Liver (tissue), 8 donors: ENCODE measurements at regions not wholly inside any gene's neighbourhood (a gene's known extent, or its start where the extent isn't known, plus 50 kb on each side); places are given as distances from the start of the nearest gene placed in this dataset.

Experiments used
- DNase-seq: peaks from one replicate; pipeline ENCODE4 v3.0.0-alpha.2; 2017; ENCODE audit warnings: low spot score
- H3K27ac ChIP-seq, 2 donors: one replicate each; pipeline ENCODE4 v1.7.0; 2013; ENCODE audit warnings: inconsistent platforms in 2 of 2, low read length in 2 of 2, control low read depth in 1 of 2, low read depth in 1 of 2, mild to moderate bottlenecking in 1 of 2
- H3K27me3 ChIP-seq, 4 donors: one replicate each; pipeline versions ENCODE4 v1.6.1 to v1.7.0; 2013; ENCODE audit warnings: low read length in 3 of 4, inconsistent platforms in 1 of 4, mild to moderate bottlenecking in 1 of 4, moderate library complexity in 1 of 4; ENCODE audit not compliant: control insufficient read depth in 4 of 4, insufficient read depth in 4 of 4
- H3K36me3 ChIP-seq, 4 donors: one replicate each; pipeline versions ENCODE4 v1.6.1 to v1.7.0; 2013; ENCODE audit warnings: low read length in 3 of 4, mild to moderate bottlenecking in 3 of 4, low read depth in 1 of 4, moderate library complexity in 1 of 4; ENCODE audit not compliant: control insufficient read depth in 4 of 4, insufficient read depth in 3 of 4
- H3K4me1 ChIP-seq, 4 donors: one replicate each; pipeline versions ENCODE4 v1.6.1 to v1.7.0; 2013; ENCODE audit warnings: low read length in 3 of 4, mild to moderate bottlenecking in 3 of 4, moderate library complexity in 1 of 4; ENCODE audit not compliant: control insufficient read depth in 4 of 4, insufficient read depth in 4 of 4
- H3K4me3 ChIP-seq, 3 donors: one replicate each; pipeline versions ENCODE4 v1.6.1 to v1.7.0; 2013; ENCODE audit warnings: low read length in 3 of 3, control low read depth in 1 of 3, low read depth in 1 of 3, mild to moderate bottlenecking in 1 of 3
- H3K9ac ChIP-seq, 2 donors: one replicate each; pipeline ENCODE4 v1.7.0; 2013; ENCODE audit warnings: low read length in 2 of 2, mild to moderate bottlenecking in 2 of 2, moderate library complexity in 2 of 2, control low read depth in 1 of 2, low read depth in 1 of 2
- H3K9me3 ChIP-seq, 4 donors: one replicate each; pipeline versions ENCODE4 v1.6.1 to v1.7.0; 2013; ENCODE audit warnings: low read length in 3 of 4; ENCODE audit not compliant: control insufficient read depth in 4 of 4
- ATF3 ChIP-seq: IDR thresholded peaks from 2 replicates; pipeline ENCODE4 v1.6.1; 2016; ENCODE audit warnings: antibody characterized with exemption
- CTCF ChIP-seq: fragments of 150-350 bp; IDR thresholded peaks from 2 replicates; pipeline ENCODE4 v1.5.1; 2017; ENCODE audit warnings: improper control_type of control experiment, low read depth, low read length; ENCODE audit not compliant: missing input control
- EGR1 ChIP-seq, 2 donors: IDR thresholded peaks; 2 replicates each; pipeline ENCODE4 v1.6.1; 2016 to 2018; ENCODE audit warnings: antibody characterized with exemption in 2 of 2, low read depth in 2 of 2
- FOXA1 ChIP-seq: IDR thresholded peaks from 2 replicates; pipeline ENCODE4 v1.6.1; 2016; ENCODE audit warnings: antibody characterized with exemption
- FOXA2 ChIP-seq: IDR thresholded peaks from 2 replicates; pipeline ENCODE4 v1.6.1; 2016; ENCODE audit warnings: antibody characterized with exemption
- GABPA ChIP-seq, 2 donors: IDR thresholded peaks in 1 of 2; conservative IDR thresholded peaks in 1 of 2; 2 replicates each; pipeline ENCODE4 v1.6.1; 2016; ENCODE audit warnings: antibody characterized with exemption in 2 of 2, mild to moderate bottlenecking in 1 of 2, moderate library complexity in 1 of 2
- HNF4A ChIP-seq, 2 donors: conservative IDR thresholded peaks; 2 replicates each; pipeline ENCODE4 v1.6.1; 2016; ENCODE audit warnings: antibody characterized with exemption in 2 of 2, mild to moderate bottlenecking in 2 of 2
- HNF4G ChIP-seq: IDR thresholded peaks from 2 replicates; pipeline ENCODE4 v1.6.1; 2016; ENCODE audit warnings: antibody characterized with exemption
- JUND ChIP-seq, 2 donors: IDR thresholded peaks; 2 replicates each; pipeline ENCODE4 v1.6.1; 2016; ENCODE audit warnings: antibody characterized with exemption in 2 of 2
- MAX ChIP-seq: IDR thresholded peaks from 2 replicates; pipeline ENCODE4 v1.6.1; 2016; ENCODE audit warnings: antibody characterized with exemption
- NR2F2 ChIP-seq: IDR thresholded peaks from 2 replicates; pipeline ENCODE4 v1.6.1; 2016; ENCODE audit warnings: antibody characterized with exemption
- REST ChIP-seq: IDR thresholded peaks from 2 replicates; pipeline ENCODE4 v1.6.1; 2016; ENCODE audit warnings: antibody characterized with exemption, mild to moderate bottlenecking
- RXRA ChIP-seq, 2 donors: IDR thresholded peaks; 2 replicates each; pipeline ENCODE4 v1.6.1; 2017 to 2018; ENCODE audit warnings: antibody characterized with exemption in 2 of 2, mild to moderate bottlenecking in 1 of 2
- SP1 ChIP-seq: IDR thresholded peaks from 2 replicates; pipeline ENCODE4 v1.6.1; 2018; ENCODE audit warnings: antibody characterized with exemption, mild to moderate bottlenecking
- TAF1 ChIP-seq: conservative IDR thresholded peaks from 2 replicates; pipeline ENCODE4 v1.6.1; 2016; ENCODE audit warnings: antibody characterized with exemption, mild to moderate bottlenecking
- WGBS: extraction: QIAGEN DNeasy Blood & Tissue Kit; methylation state at CpG from one replicate; pipeline ENCODE4 v1.1.7; 2013; 5-methylcytosine and 5-hydroxymethylcytosine counted together
- donor health status: healthy.
- donor health status: healthy.
- donor health status: healthy.
- donor health status: healthy.
- donor health status: healthy.

GRCh38 chr10:33632432-33632831 is 298.0 kb upstream of the NRP1 start:
- TF ChIP-seq TAF1 (no peak), FOXA2 (no peak)
- Histone ChIP-seq H3K27ac (no peak overlapping the region), H3K4me3 (no peak overlapping the region), H3K9me3 (peaks cover 0 to 3% (median 0%) of the 10 kb centered on the region in 4 donors), H3K4me1 (no peaks in the 10 kb centered on the region), H3K9ac (no peak overlapping the region), H3K27me3 (no peaks in the 10 kb centered on the region), H3K36me3 (no peaks in the 10 kb centered on the region)
- DNase-seq, result no peak

GRCh38 chr10:33631991-33632390 is 297.5 kb upstream of the NRP1 start:
- no peaks in the 10 kb centered on the region for H3K36me3 ChIP-seq
- H3K9ac ChIP-seq, result no peak overlapping the region
- H3K27ac ChIP-seq, result no peak overlapping the region
- no peaks in the 10 kb centered on the region for H3K27me3 ChIP-seq
- no peaks in the 10 kb centered on the region for H3K4me1 ChIP-seq
- TF ChIP-seq TAF1, result no peak
- 90% methylated on average over 3 of the region's 3 CpGs for WGBS
- H3K4me3 ChIP-seq, result no peak overlapping the region
- DNase-seq, result no peak
- H3K9me3 ChIP-seq, result peaks cover 0 to 2% (median 0%) of the 10 kb centered on the region in 4 donors

GRCh38 chr10:33630761-33631160 is 296.3 kb upstream of the NRP1 start:
- no peak overlapping the region for H3K4me3 ChIP-seq
- TF ChIP-seq REST, result no peak
- H3K4me1 ChIP-seq, result no peaks in the 10 kb centered on the region
- no peak overlapping the region for H3K9ac ChIP-seq
- no peaks in the 10 kb centered on the region for H3K9me3 ChIP-seq
- H3K27me3 ChIP-seq, result no peaks in the 10 kb centered on the region
- no peaks in the 10 kb centered on the region for H3K36me3 ChIP-seq
- H3K27ac ChIP-seq, result no peak overlapping the region
- WGBS, result 99% methylated on average over 2 of the region's 2 CpGs
- no peak for DNase-seq

- Histone ChIP-seq H3K4me1 (no peaks in the 10 kb centered on the region), H3K9me3 (no peaks in the 10 kb centered on the region), H3K27ac (no peak overlapping the region), H3K4me3 (no peak overlapping the region), H3K36me3 (no peaks in the 10 kb centered on the region), H3K27me3 (no peaks in the 10 kb centered on the region), H3K9ac (no peak overlapping the region)
- no peak for TF ChIP-seq HNF4G
- TF ChIP-seq NR2F2, result no peak
- TF ChIP-seq EGR1 (IDR thresholded peaks at IDR 0.05; ENCODE audit: low read depth in 2 of 2), result no peak
- TF ChIP-seq ATF3, result no peak
- no peak for TF ChIP-seq SP1
- TF ChIP-seq FOXA1, result no peak
- no peak for TF ChIP-seq REST
- TF ChIP-seq MAX, result no peak
- TF ChIP-seq CTCF, result no peak
- no peak for TF ChIP-seq HNF4A (conservative IDR thresholded peaks at IDR 0.05)
- TF ChIP-seq RXRA (IDR thresholded peaks at IDR 0.05), result no peak
- no peak for TF ChIP-seq GABPA (IDR thresholded peaks at IDR 0.05 in 1 of 2, conservative IDR thresholded peaks at IDR 0.05 in 1 of 2)
- TF ChIP-seq JUND (IDR thresholded peaks at IDR 0.05), result no peak
- DNase-seq, result no peak
- WGBS, result 83% methylated on average over 5 of the region's 5 CpGs
These were observed 293.1 kb upstream of the NRP1 start for GRCh38 chr10:33627611-33628010.
